ENCODE measurements at regions not wholly inside any gene's neighbourhood (a gene's known extent, or its start where the extent isn't known, plus 50 kb on each side); places are given as distances from the start of the nearest gene placed in this dataset.
"Not testable (repeated sequence)": the region's sequence is repeated elsewhere in the genome, so short reads cannot be mapped to it uniquely, and the experiment has no call there.

GRCh38 chr3:68535782-68536181 is 396.6 kb downstream of the TAFA4 start:
- no peak for TF ChIP-seq CTCF (IDR thresholded peaks at IDR 0.05; ENCODE audit: unreplicated experiment)
- H3K27ac Mint-ChIP-seq, result no peak overlapping the region
- DNase-seq (ENCODE audit: low spot score in 2 of 2, unreplicated experiment in 2 of 2), result no peak
- H3K4me3 Mint-ChIP-seq, result no peak overlapping the region
- H3K36me3 Mint-ChIP-seq, result no peaks in the 10 kb centered on the region
- peaks cover 4% of the 10 kb centered on the region for H3K4me1 Mint-ChIP-seq
- H3K9me3 Mint-ChIP-seq, result peaks cover 5% of the 10 kb centered on the region
- no peaks in the 10 kb centered on the region for H3K27me3 Mint-ChIP-seq (ENCODE audit: low read depth)

- DNase-seq (ENCODE audit: low spot score in 2 of 2, unreplicated experiment in 2 of 2), result no peak
- Mint-ChIP-seq H3K4me3 (no peak overlapping the region), H3K9me3 (peaks cover 3% of the 10 kb centered on the region), H3K27ac (no peak overlapping the region), H3K36me3 (no peaks in the 10 kb centered on the region), H3K4me1 (no peaks in the 10 kb centered on the region), H3K27me3 (ENCODE audit: low read depth) (no peaks in the 10 kb centered on the region)
- TF ChIP-seq CTCF (IDR thresholded peaks at IDR 0.05; ENCODE audit: unreplicated experiment), result no peak
Measured at GRCh38 chr3:68523330-68523729, 409.0 kb downstream of the TAFA4 start.

GRCh38 chr3:68515237-68515636 is 417.1 kb downstream of the TAFA4 start:
- no peak overlapping the region for H3K27ac Mint-ChIP-seq
- H3K4me1 Mint-ChIP-seq, result no peaks in the 10 kb centered on the region
- no peaks in the 10 kb centered on the region for H3K36me3 Mint-ChIP-seq
- no peaks in the 10 kb centered on the region for H3K27me3 Mint-ChIP-seq (ENCODE audit: low read depth)
- no peak overlapping the region for H3K4me3 Mint-ChIP-seq
- TF ChIP-seq CTCF (IDR thresholded peaks at IDR 0.05; ENCODE audit: unreplicated experiment), result no peak
- peaks cover 3% of the 10 kb centered on the region for H3K9me3 Mint-ChIP-seq
- DNase-seq (ENCODE audit: low spot score in 2 of 2, unreplicated experiment in 2 of 2), result no peak

- no peak for TF ChIP-seq CTCF (IDR thresholded peaks at IDR 0.05; ENCODE audit: unreplicated experiment)
- no peaks in the 10 kb centered on the region for H3K4me1 Mint-ChIP-seq
- DNase-seq (ENCODE audit: low spot score in 2 of 2, unreplicated experiment in 2 of 2), result no peak
Measured at GRCh38 chr3:68504201-68504600, 428.1 kb downstream of the TAFA4 start.

GRCh38 chr3:68485845-68486244 is 446.5 kb downstream of the TAFA4 start:
- H3K27me3 Mint-ChIP-seq (ENCODE audit: low read depth); H3K4me3 Mint-ChIP-seq; H3K36me3 Mint-ChIP-seq; H3K4me1 Mint-ChIP-seq; DNase-seq (ENCODE audit: low spot score in 2 of 2, unreplicated experiment in 2 of 2); H3K9me3 Mint-ChIP-seq; H3K27ac Mint-ChIP-seq: not testable (repeated sequence)

More at GRCh38 chr3:68504201-68504600, 428.1 kb downstream of the TAFA4 start:
- Mint-ChIP-seq H3K4me3 (no peak overlapping the region), H3K9me3 (peaks cover 9% of the 10 kb centered on the region), H3K27ac (no peak overlapping the region), H3K36me3 (no peaks in the 10 kb centered on the region), H3K27me3 (ENCODE audit: low read depth) (no peaks in the 10 kb centered on the region)

- TF ChIP-seq CTCF (IDR thresholded peaks at IDR 0.05; ENCODE audit: unreplicated experiment), result no peak
- no peaks in the 10 kb centered on the region for H3K27me3 Mint-ChIP-seq (ENCODE audit: low read depth)
- H3K36me3 Mint-ChIP-seq, result no peaks in the 10 kb centered on the region
- no peak overlapping the region for H3K27ac Mint-ChIP-seq
- no peaks in the 10 kb centered on the region for H3K4me1 Mint-ChIP-seq
- H3K4me3 Mint-ChIP-seq, result no peak overlapping the region
- H3K9me3 Mint-ChIP-seq, result peaks cover 6% of the 10 kb centered on the region
- DNase-seq (ENCODE audit: low spot score in 2 of 2, unreplicated experiment in 2 of 2), result no peak
Measured at GRCh38 chr3:68485051-68485450, 447.3 kb downstream of the TAFA4 start.

Data from mesothelial cell of epicardium (in vitro differentiated cells).